Stimulated activated CD8-positive, alpha-beta memory T cell treated with anti-CD3 and anti-CD28 coated beads, Interleukin-15, amount 100 ng/mL, for 48 hours (primary cell): ENCODE measurements at regions not wholly inside any gene's neighbourhood (a gene's known extent, or its start where the extent isn't known, plus 50 kb on each side); places are given as distances from the start of the nearest gene placed in this dataset.

ENCODE experiments used
- DNase-seq, 2 donors: peaks; one replicate each; pipeline ENCODE4 v3.0.0-alpha.2; 2020; ENCODE audit warnings: low read depth in 2 of 2

DNA sequence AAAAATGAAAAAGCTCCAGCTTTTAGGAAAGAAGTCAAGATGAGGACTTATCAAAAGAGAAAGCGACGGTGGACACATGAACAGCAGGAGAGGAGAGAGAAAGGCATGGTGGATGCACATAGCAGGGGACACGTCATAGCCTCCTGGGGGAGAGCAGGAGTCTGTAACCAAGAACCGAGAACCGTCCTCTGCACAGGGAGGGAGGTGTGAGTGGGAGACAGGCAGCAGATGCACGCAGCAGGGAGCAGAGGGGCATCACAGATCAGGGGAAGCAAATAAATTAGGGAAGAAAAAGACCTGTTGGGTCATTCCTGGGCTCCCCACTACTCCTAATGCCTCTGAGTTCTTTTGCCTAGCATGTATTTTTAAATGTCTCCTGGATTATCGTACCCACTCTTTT is 138.1 kb upstream of the RMST start:
- DNase-seq = no peak

DNA sequence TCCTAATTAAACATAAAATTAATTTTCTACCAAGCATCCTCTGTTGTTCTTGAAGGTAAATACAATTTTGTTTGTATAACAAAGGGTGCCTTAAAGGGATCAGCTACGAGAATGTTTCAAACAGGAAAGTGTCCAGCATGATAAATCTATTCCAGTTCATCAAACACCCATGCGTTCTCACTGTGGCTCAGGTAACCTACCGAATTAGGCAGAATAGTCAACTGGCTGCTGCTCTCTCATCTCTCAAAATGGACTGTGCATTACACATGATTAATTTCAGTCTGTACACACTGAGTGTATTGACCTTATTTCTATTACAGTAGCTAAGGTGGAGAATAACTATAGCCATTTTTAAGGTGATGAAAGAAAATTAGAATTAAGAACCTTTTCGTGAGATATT is 127.5 kb upstream of the RMST start:
- DNase-seq = no peak

DNA sequence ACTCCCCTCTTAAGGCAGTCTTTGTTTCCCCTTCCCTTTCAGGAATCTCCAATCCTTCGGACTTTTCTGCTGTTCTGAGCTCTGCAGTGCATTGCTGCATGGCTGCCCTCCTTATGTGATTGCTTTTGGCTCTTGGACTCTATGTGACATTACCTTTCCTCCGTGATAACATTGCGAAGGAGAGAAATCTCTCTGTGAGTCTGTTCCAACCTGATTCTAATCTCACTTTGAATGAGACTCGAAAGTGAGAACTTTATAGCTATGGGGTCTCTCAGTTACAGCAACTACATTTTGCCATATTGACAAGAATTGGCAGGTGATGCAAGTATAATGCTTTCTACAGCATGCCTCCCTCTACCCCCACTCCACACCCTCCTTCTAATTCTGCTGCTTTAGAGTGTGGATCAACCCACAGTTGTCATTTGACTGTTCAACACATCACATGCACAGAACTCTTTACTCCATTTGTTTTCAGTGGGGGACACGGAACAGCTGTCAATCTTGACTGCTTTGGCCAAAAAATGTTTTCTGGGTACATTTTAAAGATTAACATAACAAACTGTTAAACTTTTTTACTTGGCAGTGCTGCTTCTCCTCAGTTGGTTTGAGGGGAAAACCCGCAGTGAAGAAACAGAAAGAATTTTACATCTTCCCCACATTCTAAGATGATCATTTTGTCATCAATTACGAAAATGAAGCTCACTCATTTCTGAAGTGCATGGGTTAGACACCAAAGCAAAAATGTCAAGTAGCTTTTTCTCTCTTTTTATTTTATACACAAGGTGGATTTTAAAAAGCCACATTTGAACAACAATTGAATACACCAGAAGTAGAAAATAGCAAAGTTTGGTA is 125.5 kb upstream of the RMST start:
- no peak for DNase-seq

DNA sequence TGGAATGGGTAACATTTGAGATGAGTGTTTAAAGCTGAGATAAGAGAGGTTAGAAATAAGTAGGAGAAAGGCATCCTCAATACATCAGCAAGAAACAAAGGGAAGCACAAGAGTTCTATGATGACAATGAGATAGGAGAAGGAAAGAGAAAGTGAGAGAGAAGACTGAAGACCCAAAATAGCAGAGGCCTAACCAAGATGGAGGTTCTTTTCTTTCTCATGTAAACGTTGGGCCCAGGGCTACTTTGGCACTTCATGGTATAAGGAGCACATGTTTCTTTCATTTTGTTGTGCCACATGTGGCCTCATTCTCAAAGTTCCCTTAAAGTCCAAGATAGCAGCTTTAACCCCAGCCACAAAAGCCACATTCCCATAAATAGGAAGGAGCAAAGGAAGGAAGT is 120.5 kb upstream of the RMST start:
- DNase-seq = no peak

DNA sequence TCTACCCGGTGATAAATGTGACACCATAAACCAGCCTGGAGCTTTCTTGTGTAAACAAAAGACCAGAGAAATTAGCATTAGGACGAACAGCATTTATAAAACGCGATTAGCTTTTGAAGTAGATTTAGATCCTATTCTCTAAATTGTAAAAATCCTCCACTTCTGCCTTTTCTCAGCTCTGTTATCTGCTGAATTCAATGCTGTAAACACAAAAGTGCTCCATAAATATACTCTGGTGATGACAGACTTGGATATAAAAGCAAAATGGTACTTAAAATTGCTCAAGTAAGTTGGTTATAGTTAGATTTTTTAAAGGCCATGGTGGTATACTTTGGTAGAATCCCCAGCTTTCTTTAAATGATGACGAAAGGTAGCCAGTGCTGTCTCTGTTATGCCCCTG is 114.6 kb upstream of the RMST start:
- no peak for DNase-seq

DNA sequence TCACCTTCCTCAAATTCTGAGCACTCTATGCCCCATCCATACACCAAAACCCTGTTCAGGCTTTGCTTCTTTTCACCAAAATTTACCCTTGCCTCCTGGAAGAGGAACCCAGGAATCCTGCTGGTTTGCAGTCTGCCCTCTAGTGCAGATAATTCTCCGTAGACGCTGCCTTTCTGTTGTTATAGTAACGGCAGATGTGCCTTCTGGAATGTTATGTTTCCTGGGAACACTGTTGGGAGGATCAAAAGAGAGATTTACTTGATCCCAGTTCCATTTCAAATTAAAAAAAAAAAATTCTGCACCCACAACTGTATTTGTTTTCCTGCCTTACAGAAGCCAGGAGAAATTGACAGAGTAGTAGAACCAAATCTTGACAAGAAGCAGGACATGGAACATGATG is 104.2 kb upstream of the RMST start:
- no peak for DNase-seq

DNA sequence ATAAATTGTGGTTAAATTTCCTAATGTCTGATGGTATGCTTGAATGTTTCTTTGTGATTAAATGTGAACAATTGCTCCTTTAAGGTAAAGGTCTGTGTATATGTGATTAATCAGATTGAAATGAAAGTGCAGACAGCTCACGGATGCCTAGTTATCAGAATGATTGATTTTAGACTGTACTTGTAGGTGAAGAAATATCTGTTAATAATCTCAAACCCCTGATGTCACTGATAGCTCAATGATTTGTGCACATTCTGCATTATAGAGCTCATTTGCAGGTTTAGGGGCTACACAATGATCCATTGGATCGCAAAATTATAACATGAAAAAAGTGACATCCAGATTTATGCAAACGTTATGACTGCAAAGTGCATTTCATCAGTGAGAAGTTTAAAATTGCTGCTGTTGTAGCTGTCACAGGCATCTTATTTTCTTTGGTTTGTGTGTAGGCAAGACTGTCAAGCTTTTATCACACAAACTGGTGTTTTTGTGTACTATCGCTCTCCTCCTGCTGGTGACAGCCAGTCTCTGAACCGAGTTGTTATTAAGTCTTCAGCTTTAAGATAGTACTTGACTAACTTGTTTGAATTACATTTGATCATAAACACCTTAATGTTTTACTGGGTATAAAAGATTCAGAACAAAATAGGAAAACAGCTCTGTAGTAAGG is 103.4 kb upstream of the RMST start:
- no peak for DNase-seq

DNA sequence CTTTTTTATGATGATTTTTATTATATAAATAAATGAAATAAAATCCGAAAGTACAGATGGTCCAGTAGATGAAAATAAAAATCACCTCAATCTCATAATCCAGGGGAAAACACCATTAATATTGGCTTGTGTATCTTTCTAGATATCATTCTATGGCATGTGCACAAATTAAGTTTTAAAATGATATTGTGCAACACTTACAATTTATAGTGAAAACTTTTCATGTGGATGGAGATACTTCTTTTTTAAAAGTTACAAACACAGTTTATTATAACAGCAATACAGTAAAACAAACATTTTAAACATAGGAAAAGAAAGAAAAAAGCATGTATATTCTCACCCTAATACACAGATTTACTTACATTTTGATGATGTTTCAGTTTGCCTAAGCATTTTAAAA is 98.9 kb upstream of the RMST start:
- no peak for DNase-seq

DNA sequence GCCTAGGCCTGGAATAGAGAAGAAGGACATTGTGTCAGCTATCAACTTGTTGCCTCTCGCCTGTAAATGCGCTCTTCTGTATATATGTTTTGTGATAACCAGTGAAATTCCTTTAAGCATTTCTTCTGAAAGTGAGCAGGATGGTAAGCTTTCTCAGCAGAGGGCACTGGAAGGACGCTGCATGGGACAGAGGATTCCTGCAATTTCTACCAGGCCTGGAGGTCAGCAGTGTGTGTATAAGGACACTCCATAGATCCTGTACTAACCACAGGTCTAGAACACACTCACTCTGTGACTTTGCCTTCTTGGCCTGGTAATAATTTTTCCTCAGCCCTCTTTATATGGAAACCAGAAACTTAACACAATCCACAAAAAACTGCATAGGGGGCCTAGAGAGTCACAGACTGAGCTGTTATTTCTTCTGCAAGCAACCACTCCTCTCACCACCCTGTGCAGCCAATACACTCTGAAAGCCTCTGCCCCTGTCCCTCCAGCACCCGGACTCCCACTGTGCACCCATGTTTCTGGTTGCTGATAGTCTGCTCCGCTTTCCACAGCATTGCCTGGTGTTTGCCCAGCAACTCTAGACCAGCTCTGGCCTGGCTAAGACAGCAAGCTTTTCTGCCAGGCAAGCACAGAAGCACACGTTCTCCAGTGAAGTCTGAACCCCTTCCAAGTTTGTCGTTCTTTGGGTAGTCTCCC is 94.0 kb upstream of the RMST start:
- DNase-seq = no peak

DNA sequence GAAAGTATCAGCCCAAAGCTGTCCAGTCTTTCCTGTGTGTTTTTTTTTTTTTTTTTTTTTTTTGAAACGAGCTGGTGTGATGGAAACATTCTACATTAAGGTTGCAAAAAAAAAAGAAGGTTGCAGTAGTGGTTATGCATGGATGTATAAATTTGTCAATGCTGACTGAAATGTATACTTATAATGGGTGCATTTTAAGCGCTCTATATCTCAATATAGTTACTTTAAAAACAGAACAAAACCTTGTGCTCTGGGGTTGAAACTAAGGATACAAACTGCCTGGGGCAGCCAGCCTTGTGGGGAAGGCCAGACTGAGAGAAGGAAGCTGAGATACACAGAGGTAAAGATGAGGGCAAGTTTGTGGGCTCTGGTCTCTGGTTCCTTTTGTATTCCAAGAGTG is 87.3 kb upstream of the RMST start:
- no peak for DNase-seq

DNA sequence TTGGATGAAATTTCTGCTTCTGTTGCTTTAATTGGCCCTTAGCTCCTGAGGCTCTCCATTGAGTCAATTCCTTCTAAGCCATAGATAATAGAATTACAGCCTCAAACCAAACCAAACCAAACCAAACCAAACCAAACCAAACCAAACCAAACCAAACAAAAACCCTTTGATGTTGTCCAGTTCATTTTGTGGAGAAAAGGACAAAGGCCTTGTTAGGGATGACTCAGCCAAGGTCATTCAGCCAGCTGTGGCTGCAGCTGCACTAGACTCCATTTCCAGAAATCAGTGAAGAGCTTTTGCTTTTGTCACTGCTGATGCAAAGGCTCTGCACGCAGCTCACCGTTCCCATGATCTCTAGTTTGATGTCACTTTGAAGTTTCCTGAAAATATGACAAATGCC is 82.2 kb upstream of the RMST start:
- no peak for DNase-seq

DNA sequence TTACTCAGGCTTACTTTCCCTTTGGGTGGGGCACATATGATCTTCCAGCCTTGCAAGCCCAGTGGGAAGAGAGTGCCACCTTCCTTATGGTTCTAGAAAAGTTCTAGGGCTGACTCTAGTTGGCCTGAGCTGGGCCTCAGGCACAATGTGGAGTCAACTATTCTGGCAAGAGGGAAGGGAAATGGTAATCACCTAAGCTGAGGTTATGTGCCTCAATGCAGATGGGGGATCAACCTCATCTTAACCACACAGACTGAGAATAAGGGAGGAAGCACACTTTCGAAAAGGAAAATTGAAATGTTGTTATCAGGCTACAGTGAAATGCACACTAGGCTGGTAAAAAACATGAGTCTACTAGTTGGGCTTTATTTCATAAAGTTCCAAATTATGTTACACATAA is 77.5 kb upstream of the RMST start:
- no peak for DNase-seq

DNA sequence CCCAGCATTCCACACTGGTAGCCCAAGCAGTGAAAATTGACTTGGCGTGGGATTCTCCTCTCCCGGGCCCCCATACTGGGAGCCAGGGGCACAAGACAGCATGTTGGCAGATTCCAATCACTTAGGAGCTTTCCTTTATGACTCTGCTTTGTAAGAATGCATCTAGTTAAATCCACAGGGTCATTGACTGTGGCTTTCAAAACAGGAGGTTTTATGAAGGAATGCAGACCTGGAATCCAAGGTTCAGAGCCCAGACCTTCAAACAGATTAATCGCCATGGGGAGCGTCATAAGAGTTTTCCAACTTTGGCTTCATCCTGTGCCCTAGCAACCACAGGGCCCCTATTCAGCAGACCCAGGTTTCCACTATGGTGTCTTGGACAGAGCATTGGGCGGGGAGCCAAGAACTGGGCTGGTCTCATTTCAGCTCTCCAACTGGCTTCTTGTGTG is 76.4 kb upstream of the RMST start:
- DNase-seq = no peak

DNA sequence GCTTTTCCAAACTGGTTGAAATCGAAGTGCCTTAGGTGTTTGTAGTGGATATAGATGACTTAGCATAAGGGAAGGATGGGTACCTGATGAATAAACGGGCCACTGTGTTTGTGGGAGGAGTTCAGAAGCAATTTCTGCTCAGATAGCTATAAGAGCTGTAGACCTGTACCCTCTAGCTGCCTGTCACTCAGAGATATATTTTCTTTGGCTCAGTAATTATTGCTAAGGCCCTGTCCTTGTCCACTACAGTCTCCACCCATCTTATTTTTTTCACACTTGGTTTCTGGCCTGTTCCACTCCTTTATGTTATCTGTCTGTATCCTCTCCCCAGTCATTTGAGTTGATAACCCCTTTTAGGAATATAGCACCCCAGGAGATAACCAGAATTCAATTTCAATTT is 74.8 kb upstream of the RMST start:
- DNase-seq = no peak

DNA sequence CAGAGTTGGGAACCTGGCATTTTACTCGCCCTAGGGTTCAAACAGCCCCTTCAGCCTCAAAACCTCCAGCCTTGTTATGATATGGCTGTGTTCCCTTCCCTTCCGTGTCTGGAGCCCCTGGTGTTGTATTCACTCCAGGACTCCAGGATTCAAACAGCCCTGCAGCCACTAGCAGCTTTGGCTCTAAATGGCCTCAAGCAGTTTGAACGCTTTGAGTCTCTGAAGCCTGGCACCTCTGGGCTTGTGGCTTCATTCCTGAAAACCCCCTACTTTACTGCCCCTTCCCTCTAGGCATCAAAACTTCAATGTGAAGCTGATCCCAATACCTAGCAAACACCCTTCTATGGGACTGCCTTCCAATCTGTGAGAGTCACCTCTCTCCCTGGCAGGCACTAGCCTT is 67.9 kb upstream of the RMST start:
- no peak for DNase-seq

DNA sequence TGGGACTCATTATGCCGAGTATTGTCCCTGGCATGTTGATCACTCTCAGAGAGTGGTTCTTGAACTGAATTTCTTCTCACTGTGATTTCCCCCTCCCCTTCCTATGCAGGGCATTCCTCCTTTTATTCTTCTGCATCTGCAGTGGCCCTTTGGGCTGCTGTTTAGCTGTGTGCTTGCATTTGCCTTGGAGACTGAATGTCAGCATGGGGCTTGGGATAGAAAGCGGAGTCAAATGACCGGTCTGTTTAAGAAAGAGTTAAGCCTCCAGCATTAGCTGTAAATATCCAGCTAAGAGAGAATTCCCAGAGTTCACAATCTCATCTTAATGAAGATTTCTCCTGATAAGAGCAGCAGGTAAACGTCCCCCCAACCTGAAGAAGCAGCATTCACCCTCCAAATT is 65.6 kb upstream of the RMST start:
- no peak for DNase-seq

DNA sequence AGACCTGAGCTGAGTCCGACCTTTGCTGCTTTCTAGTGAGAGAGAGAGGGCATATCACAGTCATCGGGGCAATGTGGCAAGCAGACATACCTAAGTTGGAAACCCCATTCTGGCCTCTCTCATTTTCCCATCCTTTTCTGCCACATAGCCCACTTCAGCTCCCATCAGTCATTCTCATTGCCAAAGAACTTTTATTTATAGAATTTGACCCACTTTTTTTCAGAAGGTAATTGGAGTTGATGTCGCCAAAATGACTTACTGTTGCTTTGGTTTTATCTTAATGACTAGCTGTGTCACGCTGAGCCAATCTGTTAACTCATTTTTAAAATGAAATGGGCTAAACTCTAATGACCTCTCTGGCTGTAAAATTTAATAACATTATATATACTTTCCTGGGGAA is 63.9 kb upstream of the RMST start:
- no peak for DNase-seq

DNA sequence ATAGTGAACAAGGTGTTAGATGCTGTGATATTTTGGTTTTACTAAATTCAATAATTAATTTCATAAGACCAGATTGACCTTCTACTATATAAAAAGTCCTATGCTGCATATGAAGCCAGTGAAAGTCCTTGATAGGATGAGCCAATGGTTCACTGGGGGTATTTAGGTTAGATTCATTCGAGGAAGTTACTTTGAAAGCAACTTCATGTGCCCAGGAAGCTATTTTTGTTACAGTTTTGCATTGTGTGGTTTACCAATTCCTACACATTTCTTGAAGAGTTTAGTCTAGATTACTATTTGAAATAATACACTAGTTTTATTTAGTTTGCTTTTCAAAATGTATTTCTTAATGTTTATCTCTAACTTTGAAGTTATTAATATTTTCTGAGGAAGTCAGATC is 58.5 kb upstream of the RMST start:
- no peak for DNase-seq

DNA sequence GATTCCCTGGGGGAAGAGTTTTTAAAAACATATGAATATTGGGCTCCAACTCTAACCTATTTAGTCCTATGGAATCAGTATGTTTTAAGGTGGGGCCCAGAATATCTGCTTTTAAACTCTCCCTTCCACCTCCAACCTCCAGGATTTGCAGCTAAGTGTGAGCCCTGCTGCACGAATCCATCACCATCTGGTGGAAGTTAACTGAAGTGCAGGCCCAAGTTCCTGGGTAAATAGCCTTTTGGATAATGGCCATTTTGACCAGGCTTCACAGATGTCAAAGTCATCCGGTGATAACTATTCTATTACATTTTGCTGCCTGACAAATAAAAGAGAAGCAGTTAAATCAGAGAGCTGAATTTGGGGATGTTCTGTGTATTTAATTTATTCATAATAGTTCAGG is 58.1 kb upstream of the RMST start:
- DNase-seq = no peak

DNA sequence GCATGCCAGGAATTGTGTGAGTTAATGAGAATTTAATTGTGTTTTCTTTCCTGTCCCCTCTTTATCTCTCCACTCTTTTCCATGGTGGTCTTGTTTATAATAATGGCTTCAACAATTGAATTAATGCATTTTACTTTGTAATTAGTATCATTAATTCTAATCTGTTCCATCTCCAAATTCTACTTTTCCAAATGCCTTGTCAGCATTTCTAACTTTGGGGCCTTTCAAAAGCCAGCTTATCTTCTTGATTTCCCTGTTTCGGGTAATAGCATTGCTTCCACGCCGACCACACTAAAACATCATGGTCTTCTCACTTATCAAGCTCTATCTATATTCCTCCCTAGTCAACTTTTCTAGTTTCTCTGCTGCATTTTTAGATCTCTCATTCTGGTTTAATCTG is 54.2 kb upstream of the RMST start:
- no peak for DNase-seq

DNA sequence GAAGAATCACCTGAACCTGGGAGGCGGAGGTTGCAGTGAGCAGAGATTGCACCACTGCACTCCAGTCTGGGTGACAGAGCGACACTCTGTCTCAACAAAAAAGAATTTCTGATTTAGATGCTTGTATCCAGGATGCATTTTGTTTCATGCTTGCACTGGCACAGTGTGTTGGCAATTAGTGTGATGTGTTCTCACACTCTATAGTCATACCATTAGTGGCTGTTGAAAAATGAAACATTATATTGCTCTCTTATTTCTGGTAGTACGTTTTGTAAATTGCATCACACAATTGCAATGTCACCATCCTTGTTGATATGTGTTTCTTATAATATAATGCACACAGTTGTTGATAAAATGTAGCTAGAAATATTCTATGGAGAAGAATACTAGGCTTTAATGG is 51.3 kb upstream of the RMST start:
- DNase-seq = no peak
